CMK (cell line): ENCODE measurements at regions not wholly inside any gene's neighbourhood (a gene's known extent, or its start where the extent isn't known, plus 50 kb on each side); places are given as distances from the start of the nearest gene placed in this dataset.

ENCODE experiments used
- DNase-seq: peaks from one replicate; pipeline ENCODE4 v3.0.0-alpha.2; 2010; ENCODE audit warnings: low read depth

- DNase-seq: no peak
Observed at GRCh38 chr15:62547584-62547983, 382.5 kb upstream of the C2CD4B start.

DNA sequence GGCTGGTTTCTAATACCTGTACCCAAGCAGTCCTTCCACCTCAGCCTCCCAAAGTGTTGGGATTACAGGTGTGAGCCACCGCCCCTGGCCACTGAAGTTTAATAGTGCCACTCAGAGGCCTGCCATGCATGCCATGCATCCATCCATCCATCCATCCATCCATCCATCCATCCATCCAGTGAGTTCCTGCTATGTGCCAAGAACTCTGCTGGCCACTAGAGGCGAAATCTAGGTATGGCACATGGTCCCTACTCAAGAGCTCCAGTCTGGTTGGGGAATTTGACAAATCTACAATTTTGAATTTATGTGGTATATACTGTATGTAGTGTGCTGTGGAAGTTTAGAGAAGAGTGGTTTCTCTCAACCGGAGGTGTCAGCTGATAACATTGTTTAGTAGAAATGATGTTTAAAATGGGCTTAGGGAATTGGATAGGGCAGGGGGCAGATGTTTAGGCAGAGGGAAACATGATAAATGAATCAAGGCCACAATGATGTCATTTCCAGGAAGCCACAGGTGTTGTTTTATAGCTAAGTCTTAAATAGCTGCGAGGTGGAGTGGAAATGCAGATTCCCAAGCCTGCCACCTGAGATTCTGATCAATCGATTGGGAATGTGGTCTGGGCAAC lies 384.4 kb upstream of the C2CD4B start:
- peak; percentile 11 for DNase-seq

DNA sequence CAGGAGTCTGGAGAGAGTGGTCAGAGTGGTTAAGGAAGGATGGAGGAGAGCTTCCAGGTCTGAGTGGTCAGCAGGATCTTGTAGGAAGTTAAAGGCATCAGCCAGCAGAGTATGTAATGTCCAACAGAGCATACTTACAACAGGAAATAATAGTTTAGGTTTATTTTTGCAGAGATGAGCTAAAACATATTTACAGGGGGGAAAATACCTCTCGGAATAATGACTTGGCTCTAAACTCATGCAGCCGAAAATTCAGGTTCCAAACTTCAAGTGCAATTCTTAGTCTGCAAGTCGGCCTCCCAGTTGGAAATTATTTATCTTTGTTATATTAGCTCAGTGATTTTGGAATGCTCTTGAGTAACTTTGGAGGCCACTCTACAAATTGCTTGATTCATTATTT lies 385.0 kb upstream of the C2CD4B start:
- no peak for DNase-seq

- no peak for DNase-seq
Observed at GRCh38 chr15:62552444-62552843, 387.4 kb upstream of the C2CD4B start.

DNA sequence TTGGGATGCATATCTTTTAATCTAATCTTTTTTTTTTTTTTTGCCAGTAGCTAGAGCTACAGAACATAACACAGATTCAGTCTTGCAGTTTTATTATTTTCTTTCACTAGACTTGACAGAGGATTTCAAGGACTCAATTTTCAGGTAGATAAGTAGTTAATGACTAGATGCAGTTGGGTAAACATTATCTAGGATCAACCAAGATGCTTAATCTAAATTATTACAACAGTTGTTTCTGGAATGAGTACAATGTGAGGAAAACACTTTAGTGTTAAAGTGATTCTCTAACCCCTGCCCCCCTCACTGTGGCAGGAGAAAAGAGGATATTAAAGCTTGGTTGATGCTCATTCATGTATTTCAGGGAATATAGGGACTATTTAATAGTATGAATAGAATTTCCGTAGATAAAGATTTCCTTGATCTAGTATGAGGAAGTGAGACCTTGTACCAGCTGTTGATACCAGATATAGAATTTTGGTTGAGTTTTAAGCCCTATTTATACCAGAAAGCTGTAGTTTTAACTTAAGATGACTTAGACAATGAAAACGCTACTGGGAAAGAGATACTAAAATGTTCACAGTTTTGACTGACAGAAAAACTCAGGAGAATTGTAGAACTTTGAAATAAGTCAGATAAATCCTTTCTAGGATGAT lies 389.0 kb upstream of the C2CD4B start:
- DNase-seq: no peak

GRCh38 chr15:62558640-62559380 lies 393.7 kb upstream of the C2CD4B start:
- no peak for DNase-seq

GRCh38 chr15:62559381-62559733 lies 394.3 kb upstream of the C2CD4B start:
- no peak for DNase-seq

- no peak for DNase-seq
Observed at GRCh38 chr15:62561059-62561519, 396.0 kb upstream of the C2CD4B start.

- no peak for DNase-seq
Observed at GRCh38 chr15:62561571-62561970, 396.5 kb upstream of the C2CD4B start.

DNA sequence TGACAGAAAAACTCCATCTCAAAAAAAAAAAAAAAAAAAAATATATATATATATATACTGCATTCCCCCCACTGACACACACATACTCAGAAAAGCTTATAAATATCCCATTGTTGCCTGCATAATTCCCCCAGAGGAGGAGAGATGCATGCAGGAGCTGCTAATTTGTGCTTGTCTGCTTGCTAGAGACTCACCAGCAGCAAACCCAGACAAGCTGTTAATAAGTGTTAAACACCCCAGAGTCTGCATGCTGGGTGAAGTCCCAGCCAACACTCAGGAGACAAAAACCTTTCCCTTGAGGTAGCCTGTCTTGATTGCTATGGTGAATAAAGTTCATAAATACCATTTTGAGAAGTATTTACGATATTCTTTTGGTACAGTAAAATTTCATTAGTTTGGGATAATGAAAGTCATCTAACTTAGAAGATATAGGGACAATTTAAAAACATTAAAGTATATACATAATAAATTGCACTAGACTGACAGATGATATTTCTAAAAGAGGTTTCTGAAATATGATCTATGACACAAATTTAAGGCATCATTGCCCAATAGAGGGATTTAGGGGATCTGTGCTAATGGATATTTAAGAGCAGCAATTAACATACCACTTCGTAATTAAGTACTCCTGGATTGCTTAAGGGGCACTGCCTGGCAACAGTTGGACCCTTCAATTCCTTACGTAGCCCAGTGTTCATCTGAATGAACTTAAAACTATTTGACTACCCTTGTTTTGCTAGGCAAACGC lies 400.0 kb upstream of the C2CD4B start:
- no peak for DNase-seq

- DNase-seq: no peak
Observed at GRCh38 chr15:62565634-62566026, 400.5 kb upstream of the C2CD4B start.

DNA sequence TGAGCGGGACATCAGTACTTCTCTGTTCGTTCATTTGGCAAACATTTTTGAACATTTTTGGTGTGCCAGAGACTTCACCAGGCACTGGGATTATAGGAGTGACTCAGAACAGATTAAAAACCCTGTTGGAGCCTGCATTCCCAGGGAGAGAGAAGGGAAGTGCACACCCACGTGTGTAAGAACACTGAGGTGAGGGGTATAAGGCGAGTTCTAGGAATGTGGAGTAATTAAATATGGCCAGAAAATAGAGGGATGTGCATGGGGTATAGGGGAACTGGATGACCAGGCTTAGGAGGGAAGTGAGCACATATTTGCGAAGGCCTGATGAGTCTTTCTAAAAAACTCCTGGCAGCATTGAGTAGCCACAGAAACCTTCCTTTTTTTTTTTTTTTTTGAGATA lies 401.2 kb upstream of the C2CD4B start:
- no peak for DNase-seq

- no peak for DNase-seq
Observed at GRCh38 chr15:62567501-62567900, 402.4 kb upstream of the C2CD4B start.

DNA sequence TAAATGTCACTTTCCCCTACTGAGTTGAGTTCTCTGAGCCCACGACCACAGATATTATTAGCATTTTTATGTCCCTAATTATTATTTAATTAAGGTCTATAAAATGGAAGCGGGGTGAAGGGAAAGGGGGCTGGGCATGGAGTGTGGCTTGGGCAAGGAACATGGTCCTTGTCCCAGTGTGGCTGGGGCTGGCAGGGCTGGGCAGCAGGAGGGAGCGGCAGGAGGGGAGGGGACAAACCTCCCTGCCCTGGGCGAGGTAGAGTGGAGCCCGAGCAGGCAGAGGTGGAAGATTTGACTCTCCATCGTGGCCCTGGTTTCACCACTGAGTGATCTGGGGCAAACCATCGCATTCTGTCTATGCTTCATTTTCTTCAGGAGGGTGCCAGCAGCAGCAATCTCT lies 402.9 kb upstream of the C2CD4B start:
- no peak for DNase-seq

GRCh38 chr15:62568702-62569101 lies 403.6 kb upstream of the C2CD4B start:
- DNase-seq: no peak

GRCh38 chr15:62569460-62570404 lies 404.6 kb upstream of the C2CD4B start:
- no peak for DNase-seq

- DNase-seq: no peak
Observed at GRCh38 chr15:62570405-62570783, 405.3 kb upstream of the C2CD4B start.

- no peak for DNase-seq
Observed at GRCh38 chr15:62571072-62571471, 406.0 kb upstream of the C2CD4B start.

DNA sequence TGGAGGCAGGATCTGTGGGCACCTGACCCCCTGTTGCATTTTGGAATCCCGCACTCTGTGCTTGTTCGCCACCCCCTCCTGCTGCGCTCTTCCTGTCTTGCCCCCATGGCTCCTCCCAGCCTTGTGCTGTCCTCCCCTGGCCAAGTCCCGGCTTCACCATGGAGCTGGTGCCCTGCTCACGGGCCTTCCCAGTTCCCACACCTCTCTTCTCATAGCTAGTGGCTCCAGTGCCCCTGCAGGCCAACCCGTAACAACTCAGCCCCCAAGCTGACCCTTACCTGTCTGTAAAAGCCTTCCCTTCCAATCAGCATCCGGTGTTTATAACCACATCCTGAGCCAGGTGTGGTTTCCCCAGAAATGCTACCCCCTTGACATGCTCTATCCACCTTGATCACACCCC lies 407.7 kb upstream of the C2CD4B start:
- DNase-seq: no peak

DNA sequence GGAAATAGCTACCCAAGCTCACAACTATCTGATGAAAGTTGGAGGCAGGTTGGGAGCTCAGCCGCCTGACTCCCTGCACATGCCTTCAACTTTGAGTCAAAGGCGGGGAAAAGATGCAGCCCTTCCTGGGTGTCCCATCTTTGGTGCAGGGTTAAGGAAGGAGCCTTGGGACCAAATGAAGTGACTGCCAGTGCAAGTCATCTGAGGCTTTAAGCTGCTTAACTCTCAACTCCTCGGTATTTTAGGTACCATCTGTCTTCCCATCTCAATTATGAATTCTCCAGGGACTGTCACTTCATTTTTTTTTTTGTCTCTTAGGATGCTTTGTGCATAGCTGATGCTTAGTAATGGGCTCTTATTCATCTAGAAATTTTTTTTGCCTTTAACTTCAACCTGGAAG lies 408.8 kb upstream of the C2CD4B start:
- no peak for DNase-seq

- DNase-seq: no peak
Observed at GRCh38 chr15:62578546-62578945, 413.5 kb upstream of the C2CD4B start.

GRCh38 chr15:62578960-62579359 lies 413.9 kb upstream of the C2CD4B start:
- DNase-seq: no peak
